MM.1S (cell line): ENCODE measurements at regions not wholly inside any gene's neighbourhood (a gene's known extent, or its start where the extent isn't known, plus 50 kb on each side); places are given as distances from the start of the nearest gene placed in this dataset.
"Not testable (repeated sequence)": the region's sequence is repeated elsewhere in the genome, so short reads cannot be mapped to it uniquely, and the experiment has no call there.

Experiments
- DNase-seq: peaks from one replicate; pipeline ENCODE4 v3.0.0-alpha.2; 2015
- H2AFZ ChIP-seq: fragments of 300-600 bp; sonication (generic); 2 replicates; pipeline ENCODE4 v1.6.0; 2016; ENCODE audit warnings: antibody characterized with exemption, low read length
- H3F3A ChIP-seq: fragments of 300-600 bp; sonication (generic); 2 replicates; pipeline ENCODE4 v1.6.1; 2016; ENCODE audit warnings: mild to moderate bottlenecking, antibody characterized with exemption, low read length, moderate library complexity, mixed read lengths; ENCODE audit not compliant: insufficient read depth
- H3K27ac ChIP-seq: fragments of 300-600 bp; sonication (generic); 2 replicates; pipeline ENCODE4 v1.5.1; 2016; ENCODE audit warnings: mild to moderate bottlenecking, low read length
- H3K27me3 ChIP-seq: fragments of 300-600 bp; sonication (generic); replicated peaks from 2 replicates; pipeline ENCODE4 v1.6.0; 2016; ENCODE audit warnings: low read length; ENCODE audit not compliant: insufficient read depth
- H3K36me3 ChIP-seq: fragments of 300-600 bp; sonication (generic); replicated peaks from 2 replicates; pipeline ENCODE4 v1.6.1; 2016; ENCODE audit warnings: mild to moderate bottlenecking, low read length, mixed read lengths; ENCODE audit not compliant: insufficient read depth
- H3K4me1 ChIP-seq: fragments of 300-600 bp; sonication (generic); 2 replicates; pipeline ENCODE4 v1.6.1; 2016; ENCODE audit warnings: low read length, mixed read lengths
- H3K4me2 ChIP-seq: fragments of 300-600 bp; sonication (generic); 2 replicates; pipeline ENCODE4 v1.6.0; 2016; ENCODE audit warnings: low read depth, low read length
- H3K4me3 ChIP-seq: fragments of 300-600 bp; sonication (generic); 2 replicates; pipeline ENCODE4 v1.5.1; 2016; ENCODE audit warnings: low read length, mixed read lengths
- H3K79me2 ChIP-seq: fragments of 300-600 bp; sonication (generic); 2 replicates; pipeline ENCODE4 v1.6.1; 2016; ENCODE audit warnings: mixed run types, low read length, mixed read lengths
- H3K9ac ChIP-seq: fragments of 300-600 bp; sonication (generic); 2 replicates; pipeline ENCODE4 v1.6.1; 2016; ENCODE audit warnings: low read length, mixed read lengths
- H3K9me2 ChIP-seq: fragments of 300-600 bp; sonication (generic); replicated peaks from 2 replicates; pipeline ENCODE4 v1.6.1; 2016; ENCODE audit warnings: mild to moderate bottlenecking, low read length, mixed read lengths; ENCODE audit not compliant: insufficient read depth
- H3K9me3 ChIP-seq: fragments of 300-600 bp; sonication (generic); replicated peaks from 2 replicates; pipeline ENCODE4 v1.6.1; 2016; ENCODE audit warnings: mild to moderate bottlenecking, low read length, mixed read lengths; ENCODE audit not compliant: insufficient read depth
- H4K20me1 ChIP-seq: fragments of 300-600 bp; sonication (generic); 2 replicates; pipeline ENCODE4 v1.6.1; 2016; ENCODE audit warnings: mild to moderate bottlenecking, low read length, moderate library complexity, mixed read lengths; ENCODE audit not compliant: insufficient read depth
- CTCF ChIP-seq: fragments of 300-600 bp; sonication (generic); IDR thresholded peaks from 2 replicates; pipeline ENCODE4 v1.5.1; 2016; ENCODE audit warnings: antibody characterized with exemption, low read length, mixed read lengths
- EZH2 ChIP-seq: fragments of 300-600 bp; sonication (generic); optimal IDR thresholded peaks from 2 replicates; pipeline ENCODE3; 2017; ENCODE audit warnings: low read depth, mild to moderate bottlenecking, antibody characterized with exemption, low read length, mixed read lengths
- EZH2phosphoT487 ChIP-seq: fragments of 300-600 bp; sonication (generic); IDR thresholded peaks from 2 replicates; pipeline ENCODE4 v1.6.1; 2018; ENCODE audit warnings: antibody characterized with exemption, low read length

GRCh38 chrX:13485167-13485566 lies 84.2 kb upstream of the EGFL6 start:
- Histone ChIP-seq H3K27me3 (no peaks in the 10 kb centered on the region), H3K4me1 (0 out of 2 replicates have a peak, but pooled peaks cover 5% of the 10 kb centered on the region), H3K27ac (no peak overlapping the region), H4K20me1 (no peaks in the 10 kb centered on the region), H3F3A (no peaks in the 10 kb centered on the region), H3K4me2 (no peak overlapping the region), H3K4me3 (no peak overlapping the region), H2AFZ (no peak overlapping the region), H3K36me3 (no peaks in the 10 kb centered on the region), H3K9me3 (no peaks in the 10 kb centered on the region), H3K9me2 (no peaks in the 10 kb centered on the region), H3K79me2 (no peaks in the 10 kb centered on the region), H3K9ac (no peak overlapping the region)
- DNase-seq, result no peak
- TF ChIP-seq EZH2phosphoT487 (no peak), EZH2 (no peak), CTCF (no peak)

- Histone ChIP-seq H3K27ac (no peak overlapping the region), H2AFZ (no peak overlapping the region), H3F3A (no peaks in the 10 kb centered on the region), H3K27me3 (no peaks in the 10 kb centered on the region), H3K4me1 (0 out of 2 replicates have a peak, but pooled peaks cover 5% of the 10 kb centered on the region), H3K36me3 (no peaks in the 10 kb centered on the region), H4K20me1 (no peaks in the 10 kb centered on the region), H3K9me3 (no peaks in the 10 kb centered on the region), H3K79me2 (no peaks in the 10 kb centered on the region), H3K9me2 (no peaks in the 10 kb centered on the region), H3K4me3 (no peak overlapping the region), H3K9ac (no peak overlapping the region), H3K4me2 (no peak overlapping the region)
- no peak for DNase-seq
- TF ChIP-seq EZH2 (no peak), CTCF (no peak), EZH2phosphoT487 (no peak)
Measured at GRCh38 chrX:13483773-13484172, 85.6 kb upstream of the EGFL6 start.

GRCh38 chrX:13482746-13483541 lies 86.5 kb upstream of the EGFL6 start:
- H3K27me3 ChIP-seq, result no peaks in the 10 kb centered on the region
- H3K9me2 ChIP-seq, result no peaks in the 10 kb centered on the region
- H3K27ac ChIP-seq, result no peak overlapping the region
- H3K36me3 ChIP-seq, result no peaks in the 10 kb centered on the region
- H3K4me1 ChIP-seq, result 0 out of 2 replicates have a peak, but pooled peaks cover 4% of the 10 kb centered on the region
- TF ChIP-seq CTCF, result no peak
- TF ChIP-seq EZH2phosphoT487, result no peak
- no peaks in the 10 kb centered on the region for H3K79me2 ChIP-seq
- no peak overlapping the region for H2AFZ ChIP-seq
- no peaks in the 10 kb centered on the region for H3K9me3 ChIP-seq
- no peak overlapping the region for H3K9ac ChIP-seq
- no peak overlapping the region for H3K4me3 ChIP-seq
- H4K20me1 ChIP-seq, result no peaks in the 10 kb centered on the region
- no peak overlapping the region for H3K4me2 ChIP-seq
- no peak for DNase-seq
- no peaks in the 10 kb centered on the region for H3F3A ChIP-seq

- not testable (repeated sequence) for H3K9ac ChIP-seq, H2AFZ ChIP-seq, H4K20me1 ChIP-seq, H3K4me2 ChIP-seq, DNase-seq, H3F3A ChIP-seq, H3K27me3 ChIP-seq, H3K27ac ChIP-seq, H3K36me3 ChIP-seq, H3K9me3 ChIP-seq, H3K9me2 ChIP-seq, H3K4me3 ChIP-seq, H3K4me1 ChIP-seq, H3K79me2 ChIP-seq
Measured at GRCh38 chrX:13480780-13481179, 88.6 kb upstream of the EGFL6 start.
